ENCODE measurements at regions not wholly inside any gene's neighbourhood (a gene's known extent, or its start where the extent isn't known, plus 50 kb on each side); places are given as distances from the start of the nearest gene placed in this dataset.

GRCh38 chr9:29826421-29826820, 2253.1 kb upstream of the C9orf72 start:
- H2AFZ ChIP-seq (replicated peaks), result no peak overlapping the region
- H3K4me3 ChIP-seq, result no peak overlapping the region
- H3K79me2 ChIP-seq (ENCODE audit: low read depth), result no peaks in the 10 kb centered on the region
- no peak for TF ChIP-seq EZH2phosphoT487 (IDR thresholded peaks at IDR 0.05)
- no peak for TF ChIP-seq CTCF (IDR thresholded peaks at IDR 0.05)
- TF ChIP-seq EZH2 (IDR thresholded peaks at IDR 0.05), result no peak
- Mint-ChIP-seq H3K27ac (no peak overlapping the region), H3K36me3 (no peaks in the 10 kb centered on the region), H3K4me1 (no peaks in the 10 kb centered on the region), H3K27me3 (ENCODE audit: insufficient read depth, low read depth) (no peaks in the 10 kb centered on the region), H3K4me3 (no peak overlapping the region), H3K9me3 (peaks cover 5% of the 10 kb centered on the region)
- H3F3A ChIP-seq (ENCODE audit: low read depth), result no peaks in the 10 kb centered on the region
- H3K27me3 ChIP-seq, result no peaks in the 10 kb centered on the region
- no peak overlapping the region for H3K4me2 ChIP-seq
- no peak overlapping the region for H3K9ac ChIP-seq
- no peaks in the 10 kb centered on the region for H3K36me3 ChIP-seq
- H3K27ac ChIP-seq, result no peak overlapping the region
- no peak for DNase-seq (ENCODE audit: low spot score)
- no peaks in the 10 kb centered on the region for H3K9me3 ChIP-seq (ENCODE audit: low read depth)
- H3K4me1 ChIP-seq, result no peaks in the 10 kb centered on the region
- no peaks in the 10 kb centered on the region for H4K20me1 ChIP-seq (ENCODE audit: low read depth)

- Histone ChIP-seq H2AFZ (replicated peaks) (no peak overlapping the region), H3K4me3 (no peak overlapping the region), H3K9ac (no peak overlapping the region), H3K9me3 (ENCODE audit: low read depth) (no peaks in the 10 kb centered on the region), H3K36me3 (no peaks in the 10 kb centered on the region), H3K4me1 (no peaks in the 10 kb centered on the region), H3F3A (ENCODE audit: low read depth) (no peaks in the 10 kb centered on the region), H3K27me3 (no peaks in the 10 kb centered on the region), H3K27ac (no peak overlapping the region), H3K79me2 (ENCODE audit: low read depth) (no peaks in the 10 kb centered on the region), H3K4me2 (no peak overlapping the region), H4K20me1 (ENCODE audit: low read depth) (no peaks in the 10 kb centered on the region)
- H3K27ac Mint-ChIP-seq, result no peak overlapping the region
- peak; percentile 74 for DNase-seq (ENCODE audit: low spot score)
- peak; percentile 87 for TF ChIP-seq CTCF (IDR thresholded peaks at IDR 0.05)
- no peak for TF ChIP-seq EZH2phosphoT487 (IDR thresholded peaks at IDR 0.05)
- TF ChIP-seq EZH2 (IDR thresholded peaks at IDR 0.05), result no peak
- H3K4me3 Mint-ChIP-seq, result no peak overlapping the region
- no peaks in the 10 kb centered on the region for H3K4me1 Mint-ChIP-seq
- no peaks in the 10 kb centered on the region for H3K36me3 Mint-ChIP-seq
- H3K27me3 Mint-ChIP-seq (ENCODE audit: insufficient read depth, low read depth), result no peaks in the 10 kb centered on the region
- peaks cover 5% of the 10 kb centered on the region for H3K9me3 Mint-ChIP-seq
These were observed 2257.5 kb upstream of the C9orf72 start for GRCh38 chr9:29830821-29831220.

- H3K36me3 Mint-ChIP-seq, result no peaks in the 10 kb centered on the region
- no peaks in the 10 kb centered on the region for H3F3A ChIP-seq (ENCODE audit: low read depth)
- TF ChIP-seq EZH2phosphoT487 (IDR thresholded peaks at IDR 0.05) (no peak), CTCF (IDR thresholded peaks at IDR 0.05) (no peak), EZH2 (IDR thresholded peaks at IDR 0.05) (no peak)
- H3K4me3 ChIP-seq, result no peak overlapping the region
- no peaks in the 10 kb centered on the region for H3K36me3 ChIP-seq
- no peak overlapping the region for H3K9ac ChIP-seq
- H3K9me3 ChIP-seq (ENCODE audit: low read depth), result no peaks in the 10 kb centered on the region
- no peak overlapping the region for H3K27ac ChIP-seq
- H2AFZ ChIP-seq (replicated peaks), result no peak overlapping the region
- no peak overlapping the region for H3K27ac Mint-ChIP-seq
- H4K20me1 ChIP-seq (ENCODE audit: low read depth), result no peaks in the 10 kb centered on the region
- no peak overlapping the region for H3K4me3 Mint-ChIP-seq
- no peak for DNase-seq (ENCODE audit: low spot score)
- no peaks in the 10 kb centered on the region for H3K27me3 Mint-ChIP-seq (ENCODE audit: insufficient read depth, low read depth)
- H3K9me3 Mint-ChIP-seq, result no peaks in the 10 kb centered on the region
- H3K4me1 ChIP-seq, result no peaks in the 10 kb centered on the region
- no peaks in the 10 kb centered on the region for H3K27me3 ChIP-seq
- no peaks in the 10 kb centered on the region for H3K4me1 Mint-ChIP-seq
- H3K79me2 ChIP-seq (ENCODE audit: low read depth), result no peaks in the 10 kb centered on the region
- H3K4me2 ChIP-seq, result no peak overlapping the region
These were observed 2265.3 kb upstream of the C9orf72 start for GRCh38 chr9:29838491-29839020.

Data from neural progenitor cell (in vitro differentiated cells).